Hypothalamus (tissue), 51 donors: ENCODE measurements at regions not wholly inside any gene's neighbourhood (a gene's known extent, or its start where the extent isn't known, plus 50 kb on each side); places are given as distances from the start of the nearest gene placed in this dataset.

Experiments
- DNase-seq, 51 donors: peaks; one replicate each; lab custom pipeline; 2025; lab: John Stamatoyannopoulos, UW

DNA sequence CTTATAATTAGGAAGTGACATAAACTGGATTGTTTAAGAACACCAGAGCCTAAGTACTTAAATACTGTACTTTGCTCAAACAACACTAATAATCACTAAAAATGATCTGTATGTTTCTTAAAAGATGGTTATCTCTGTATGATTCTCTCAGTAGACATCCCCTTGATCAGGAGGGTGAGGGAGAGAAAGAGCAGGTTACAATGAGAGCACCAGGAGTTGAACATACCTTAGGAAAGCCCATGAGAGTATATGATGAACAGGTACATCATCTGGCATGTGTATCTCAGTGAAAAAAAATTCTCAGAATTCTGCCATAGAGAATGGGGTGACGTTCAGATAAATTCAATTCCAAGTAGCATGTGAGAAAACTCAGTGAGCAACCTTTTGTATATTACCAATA is 59.9 kb upstream of the IL2 start:
- no peak for DNase-seq

- DNase-seq, result no peak
These were observed 58.1 kb upstream of the IL2 start for GRCh38 chr4:122514671-122515070.

DNA sequence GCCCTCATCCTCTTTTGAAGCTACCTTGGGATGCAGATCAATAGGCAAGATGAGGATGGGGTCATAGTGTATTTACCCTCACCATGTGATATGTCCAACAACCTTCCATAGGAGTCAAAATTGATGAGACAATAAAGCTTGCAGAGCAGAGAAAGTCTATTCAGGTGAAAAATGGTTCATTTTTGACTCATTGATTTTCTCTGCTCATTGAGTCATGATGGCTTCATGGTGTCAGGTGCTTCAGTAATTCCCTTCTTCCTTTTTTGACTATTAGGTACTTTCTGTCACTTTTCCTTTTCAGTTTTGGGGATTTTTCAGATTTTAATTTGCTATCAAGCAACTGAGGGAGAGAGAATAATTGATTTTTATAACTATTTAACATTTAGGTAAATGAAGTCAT is 55.9 kb upstream of the IL2 start:
- DNase-seq, result no peak

DNA sequence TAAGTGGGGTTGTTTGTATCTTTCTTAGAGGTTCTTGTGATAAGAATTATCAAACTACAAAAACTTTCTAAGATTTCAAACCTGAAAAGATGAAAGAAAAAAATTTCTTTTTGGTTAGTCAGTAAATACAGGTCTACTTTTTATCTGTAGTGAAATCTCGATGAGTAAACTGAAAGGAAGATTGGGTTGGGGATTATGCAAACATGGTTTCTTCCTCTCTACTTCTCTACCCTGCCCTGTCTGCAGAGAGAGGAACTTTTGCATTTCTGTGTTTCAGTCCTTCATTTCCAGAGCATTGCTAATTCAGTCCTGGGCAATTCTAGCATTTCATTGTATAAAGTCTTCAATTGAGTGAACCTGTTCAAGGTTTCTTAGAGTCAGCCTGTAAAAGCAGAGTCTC is 51.6 kb upstream of the IL2 start:
- no peak for DNase-seq
